ENCODE measurements at regions not wholly inside any gene's neighbourhood (a gene's known extent, or its start where the extent isn't known, plus 50 kb on each side); places are given as distances from the start of the nearest gene placed in this dataset.

DNA sequence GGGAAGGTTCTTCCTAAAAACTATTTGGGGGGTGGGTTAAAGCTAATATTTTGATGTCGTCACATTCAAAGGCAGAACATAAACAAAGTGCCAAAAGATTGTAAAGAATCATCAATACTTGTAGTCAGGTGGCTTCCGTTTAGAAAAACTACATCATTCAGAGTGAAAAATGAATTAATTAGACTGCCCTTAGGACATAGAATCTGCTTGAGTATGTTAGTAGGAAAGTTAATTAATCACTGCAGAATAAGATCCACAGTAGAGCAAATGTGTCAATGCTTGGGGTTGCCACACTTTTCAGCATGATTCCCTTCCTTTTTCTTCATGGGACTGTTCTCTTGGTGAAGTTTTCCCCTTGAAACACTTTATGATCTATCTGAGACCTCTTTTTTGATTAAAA lies 166.8 kb upstream of the MTNR1B start:
- TF ChIP-seq CTCF (IDR thresholded peaks at IDR 0.05) (no peak), POLR2A (IDR thresholded peaks at IDR 0.05) (no peak)
